ENCODE measurements at regions not wholly inside any gene's neighbourhood (a gene's known extent, or its start where the extent isn't known, plus 50 kb on each side); places are given as distances from the start of the nearest gene placed in this dataset.

- TF ChIP-seq CREB1 (CRISPR knock-in tag; IDR thresholded peaks at IDR 0.05; ENCODE audit: low read depth) (no peak), ZNF114 (CRISPR knock-in tag; IDR thresholded peaks at IDR 0.05) (no peak), EZH2phosphoT487 (IDR thresholded peaks at IDR 0.05; ENCODE audit: unreplicated experiment) (no peak)
Measured at GRCh38 chr6:14919038-14919670, 326.7 kb upstream of the JARID2 start (continued).

GRCh38 chr6:14920276-14920675 is 325.6 kb upstream of the JARID2 start:
- Histone ChIP-seq H3K4me3 (no peak overlapping the region), H3K4me1 (ENCODE audit: insufficient read depth) (peaks cover 42% of the 10 kb centered on the region), H4K20me1 (replicated peaks; ENCODE audit: insufficient read depth) (no peaks in the 10 kb centered on the region), H3F3A (replicated peaks; ENCODE audit: low read depth) (peaks cover 15% of the 10 kb centered on the region; the same call in 1 of the 2 replicates), H3K79me2 (replicated peaks; ENCODE audit: insufficient read depth) (peaks cover 9% of the 10 kb centered on the region; the same call in 1 of the 2 replicates), H3K36me3 (ENCODE audit: insufficient read depth) (no peaks in the 10 kb centered on the region), H3K9me2 (ENCODE audit: insufficient read depth) (no peaks in the 10 kb centered on the region), H3K27me3 (ENCODE audit: insufficient read depth) (no peaks in the 10 kb centered on the region), H3K27ac (ENCODE audit: low read depth) (no peak overlapping the region), H2AFZ (no peak overlapping the region), H3K4me2 (no peak overlapping the region)
- H3K9me3 Mint-ChIP-seq: no peaks in the 10 kb centered on the region; the same call in 2 of the 3 replicates
- DNase-seq (ENCODE audit: low spot score): no peak
- H3K27ac Mint-ChIP-seq: no peak overlapping the region
- H3K36me3 Mint-ChIP-seq (ENCODE audit: low read depth): no peaks in the 10 kb centered on the region; the same call in 2 of the 3 replicates
- TF ChIP-seq CTCF (conservative IDR thresholded peaks at IDR 0.05; ENCODE audit: low read depth in 2 of 2) (no peak), EZH2 (IDR thresholded peaks at IDR 0.05; ENCODE audit: low read depth, unreplicated experiment) (no peak), ZNF331 (CRISPR knock-in tag; IDR thresholded peaks at IDR 0.05; ENCODE audit: low read depth) (no peak), JUNB (IDR thresholded peaks at IDR 0.05; ENCODE audit: unreplicated experiment) (no peak)
- peaks cover 9% of the 10 kb centered on the region for H3K27me3 Mint-ChIP-seq (ENCODE audit: insufficient read depth, low read depth, poor library complexity)
- ATAC-seq: no peak
- H3K4me1 Mint-ChIP-seq: peaks cover 48% of the 10 kb centered on the region
- H3K4me3 Mint-ChIP-seq: no peak overlapping the region

GRCh38 chr6:14921170-14921569 is 324.7 kb upstream of the JARID2 start:
- 0 out of 2 replicates have a peak overlapping the region, but pooled peaks have one; percentile 51 for H3K4me2 ChIP-seq

More at GRCh38 chr6:14921170-14921569, 324.7 kb upstream of the JARID2 start:
- Histone ChIP-seq H3K27ac (ENCODE audit: low read depth) (peak overlapping the region; percentile 68; the same call in 1 of the 2 replicates), H3K27me3 (ENCODE audit: insufficient read depth) (no peaks in the 10 kb centered on the region), H4K20me1 (replicated peaks; ENCODE audit: insufficient read depth) (no peaks in the 10 kb centered on the region), H3K4me3 (no peak overlapping the region), H3F3A (replicated peaks; ENCODE audit: low read depth) (peaks cover 15% of the 10 kb centered on the region; the same call in 1 of the 2 replicates), H3K9me2 (ENCODE audit: insufficient read depth) (no peaks in the 10 kb centered on the region), H3K4me1 (ENCODE audit: insufficient read depth) (peaks cover 48% of the 10 kb centered on the region), H3K79me2 (replicated peaks; ENCODE audit: insufficient read depth) (peaks cover 9% of the 10 kb centered on the region; the same call in 1 of the 2 replicates), H3K36me3 (ENCODE audit: insufficient read depth) (no peaks in the 10 kb centered on the region), H2AFZ (no peak overlapping the region)
- Mint-ChIP-seq H3K27me3 (ENCODE audit: insufficient read depth, low read depth, poor library complexity) (peaks cover 9% of the 10 kb centered on the region), H3K9me3 (no peaks in the 10 kb centered on the region), H3K4me3 (no peak overlapping the region), H3K36me3 (ENCODE audit: low read depth) (no peaks in the 10 kb centered on the region), H3K27ac (no peak overlapping the region), H3K4me1 (peaks cover 54% of the 10 kb centered on the region)
- TF ChIP-seq EZH2phosphoT487 (IDR thresholded peaks at IDR 0.05; ENCODE audit: unreplicated experiment) (no peak), CTCF (conservative IDR thresholded peaks at IDR 0.05; ENCODE audit: low read depth in 2 of 2) (peak in 1 of 2 experiments; percentile 36; a peak in 2 of 4 replicates)
- DNase-seq (ENCODE audit: low spot score): peak; percentile 20
- no peak for ATAC-seq
